Stimulated activated CD4-positive, alpha-beta T cell treated with anti-CD3 and anti-CD28 coated beads, Interleukin-4, amount 100 ng/mL, for 1 hour (primary cell): ENCODE measurements at regions not wholly inside any gene's neighbourhood (a gene's known extent, or its start where the extent isn't known, plus 50 kb on each side); places are given as distances from the start of the nearest gene placed in this dataset.

Source experiments
- DNase-seq: peaks from one replicate; pipeline ENCODE4 v3.0.0-alpha.2; 2020

- DNase-seq = no peak
Observed at GRCh38 chr10:108905171-108905570, 1018.1 kb downstream of the XPNPEP1 start.

GRCh38 chr10:108904163-108904838, 1019.0 kb downstream of the XPNPEP1 start:
- no peak for DNase-seq

DNA sequence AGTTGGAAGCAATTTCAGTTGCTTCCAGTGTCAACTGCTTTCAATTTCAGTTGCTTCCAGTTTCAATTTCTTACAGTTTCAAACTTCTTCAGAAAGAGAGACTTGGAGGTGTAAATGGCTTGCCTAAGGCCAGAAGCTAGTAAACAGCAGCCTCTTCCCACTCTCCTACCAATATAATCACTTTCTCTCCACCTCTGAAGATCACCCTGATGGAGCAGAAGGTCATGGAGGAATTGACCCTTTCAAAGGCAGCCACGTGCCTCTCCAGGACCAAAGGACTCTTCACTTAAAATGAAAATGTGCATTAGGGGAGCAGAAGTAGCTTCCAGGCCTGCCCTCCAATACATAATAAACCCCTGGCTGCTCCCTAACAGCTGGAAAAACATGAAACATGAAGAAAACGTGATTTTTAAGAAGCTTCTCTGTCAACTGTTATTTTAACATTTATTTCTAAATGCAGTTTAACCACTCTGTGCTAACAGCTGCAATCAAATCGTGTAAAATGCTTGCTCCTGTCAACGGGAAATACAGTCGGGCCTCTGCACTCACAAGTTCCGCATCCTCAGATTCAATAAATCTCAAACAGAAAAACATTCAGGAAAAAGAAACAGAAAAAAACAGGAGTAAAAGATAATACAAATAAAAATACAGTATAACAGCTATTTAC, 1020.6 kb downstream of the XPNPEP1 start:
- no peak for DNase-seq

DNA sequence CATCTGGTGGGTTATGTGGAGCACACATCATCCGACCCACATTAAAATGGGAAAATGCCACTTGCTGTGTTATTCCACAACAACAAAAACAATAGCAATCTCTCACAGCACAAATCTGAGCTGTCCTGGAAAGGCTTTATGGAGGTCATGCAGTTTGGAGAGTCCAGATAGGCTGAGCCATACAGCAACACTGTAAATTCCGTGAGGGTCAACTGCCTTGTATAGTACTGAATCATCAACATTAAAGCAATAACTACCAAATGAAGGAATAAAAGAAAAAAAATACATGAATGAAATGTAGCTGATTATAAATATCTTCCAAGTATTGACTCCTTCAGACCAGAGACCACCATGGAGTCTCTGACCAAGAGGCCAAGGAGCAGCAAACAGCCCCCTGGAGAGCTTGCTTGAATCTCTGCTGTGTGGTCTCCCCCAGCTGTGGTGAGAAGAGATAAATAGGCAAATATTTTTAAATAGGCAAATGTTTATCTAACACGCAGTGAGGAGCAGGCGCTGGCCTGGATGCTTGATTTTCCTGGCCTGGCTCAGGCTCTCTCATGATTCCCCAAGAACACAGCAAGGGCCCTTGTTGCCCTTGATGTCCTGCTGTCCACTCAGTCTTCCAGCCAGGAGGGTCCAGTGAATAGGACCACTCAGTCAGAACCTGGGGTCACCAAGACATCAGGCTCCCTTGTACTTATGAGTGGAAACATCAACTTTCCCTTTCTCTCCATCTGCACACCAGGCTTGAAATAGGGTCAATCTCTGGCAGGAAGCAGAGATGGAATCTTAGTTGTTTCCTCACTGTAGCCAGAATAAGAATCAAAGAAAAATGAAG, 1021.3 kb downstream of the XPNPEP1 start:
- DNase-seq = no peak

DNA sequence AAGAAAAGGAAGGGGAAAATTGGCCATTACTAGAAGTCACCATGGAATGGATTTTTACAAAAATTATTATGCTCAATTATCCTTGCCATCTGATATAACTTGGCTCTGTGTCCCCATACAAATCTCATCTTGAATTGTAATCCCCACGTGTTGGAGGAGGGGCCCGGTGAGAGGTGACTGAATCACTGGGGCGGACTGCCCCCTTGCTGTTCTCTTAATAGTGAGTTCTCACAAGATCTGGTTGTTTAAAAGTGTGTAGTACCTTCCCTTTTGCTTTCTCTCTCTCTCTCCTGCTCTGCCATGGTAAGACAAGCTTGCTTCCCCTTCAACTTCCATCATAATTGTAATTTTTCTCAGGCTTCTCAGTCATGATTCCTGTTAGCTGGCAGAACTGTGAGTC, 1023.6 kb downstream of the XPNPEP1 start:
- DNase-seq = no peak

- no peak for DNase-seq
Observed at GRCh38 chr10:108894402-108895301, 1028.7 kb downstream of the XPNPEP1 start.

DNA sequence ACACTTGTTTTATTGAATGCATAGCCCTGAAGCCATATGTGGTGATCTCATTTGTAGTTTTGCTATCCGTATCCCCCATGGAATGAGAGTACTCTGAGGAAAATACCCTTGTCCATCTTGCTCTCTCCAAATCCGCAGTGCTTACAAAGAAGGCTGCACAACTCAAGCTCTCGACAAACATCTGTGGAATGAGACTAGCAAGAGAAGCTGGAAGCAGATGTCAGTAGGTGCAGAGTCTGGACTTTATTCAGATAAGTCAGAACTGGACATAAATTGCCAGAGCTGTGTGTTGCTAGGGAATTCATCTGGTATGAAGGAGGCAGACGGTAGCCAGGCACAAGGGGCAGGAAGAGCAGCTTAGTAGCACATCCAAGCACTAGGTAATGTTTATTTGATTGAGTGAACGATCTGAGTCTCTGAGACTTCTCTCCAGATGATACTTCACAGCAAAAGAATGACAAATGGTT, 1046.2 kb downstream of the XPNPEP1 start:
- DNase-seq = no peak

DNA sequence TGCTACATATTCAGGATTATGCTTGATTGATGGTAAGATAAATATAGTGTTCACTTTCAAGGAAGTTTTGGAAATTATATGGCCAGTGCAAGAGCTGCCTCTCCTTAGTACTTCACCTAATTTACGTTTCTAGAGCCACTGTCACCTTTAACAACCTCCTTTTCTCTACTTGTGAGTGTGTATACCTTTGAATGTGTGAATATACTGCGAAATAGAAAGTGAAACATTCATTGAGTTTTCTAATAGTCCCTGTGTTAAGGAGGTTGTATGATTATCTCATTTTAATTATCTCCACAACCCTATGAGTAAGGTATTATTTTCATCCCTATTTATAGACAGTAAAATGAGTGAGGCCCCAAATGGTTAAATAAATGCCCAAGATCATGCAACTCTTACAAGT, 1050.5 kb downstream of the XPNPEP1 start:
- DNase-seq = no peak

- no peak for DNase-seq
Observed at GRCh38 chr10:108868881-108869280, 1054.4 kb downstream of the XPNPEP1 start.

GRCh38 chr10:108862676-108863350, 1060.5 kb downstream of the XPNPEP1 start:
- no peak for DNase-seq

DNA sequence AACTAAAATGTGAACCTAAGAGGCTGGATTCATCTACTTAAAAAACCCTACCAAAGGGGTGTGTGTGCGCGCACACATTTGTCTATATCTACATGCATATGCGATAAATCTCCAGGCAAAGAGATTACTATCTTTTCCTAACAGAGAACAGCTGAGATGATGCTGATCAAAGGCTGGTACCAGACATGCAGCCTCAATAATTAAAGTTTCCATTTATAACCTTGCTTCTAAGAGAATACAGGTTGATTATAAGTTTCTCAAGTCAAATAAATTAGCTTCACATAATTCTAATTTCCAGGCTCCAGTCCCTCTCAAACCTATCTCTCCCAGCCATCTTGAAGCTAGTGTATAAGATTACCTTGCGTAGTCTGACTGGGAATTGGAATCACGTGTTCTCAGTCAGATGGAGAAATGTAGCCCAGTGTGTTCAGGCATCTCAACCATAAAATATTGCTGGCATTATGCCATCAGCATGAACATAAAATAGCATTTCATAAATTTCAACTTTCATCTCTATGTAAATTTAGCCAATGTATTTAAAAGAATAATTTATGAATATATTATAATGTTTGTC, 1062.0 kb downstream of the XPNPEP1 start:
- DNase-seq = no peak

GRCh38 chr10:108852211-108852610, 1071.1 kb downstream of the XPNPEP1 start:
- DNase-seq = no peak

- DNase-seq = no peak
Observed at GRCh38 chr10:108850138-108850854, 1073.0 kb downstream of the XPNPEP1 start.

DNA sequence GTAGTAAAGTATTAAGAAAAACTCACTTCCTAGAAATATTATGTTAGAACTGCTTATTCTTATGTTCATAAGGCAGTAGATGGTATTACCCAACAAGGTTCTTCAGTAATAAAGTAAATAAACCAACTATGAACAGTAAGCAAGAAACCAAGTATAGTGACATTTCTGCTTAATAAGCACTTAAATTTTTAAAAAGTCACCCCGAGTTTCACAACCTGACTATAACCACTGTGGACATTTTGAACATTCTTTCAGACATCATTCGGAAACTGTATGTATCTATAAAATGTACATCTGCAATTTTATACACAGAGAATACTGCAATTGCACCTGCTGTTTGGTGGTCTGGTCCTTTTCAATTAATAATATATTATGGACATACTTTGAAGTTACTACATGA, 1073.6 kb downstream of the XPNPEP1 start:
- no peak for DNase-seq

GRCh38 chr10:108849186-108849585, 1074.1 kb downstream of the XPNPEP1 start:
- DNase-seq = no peak

DNA sequence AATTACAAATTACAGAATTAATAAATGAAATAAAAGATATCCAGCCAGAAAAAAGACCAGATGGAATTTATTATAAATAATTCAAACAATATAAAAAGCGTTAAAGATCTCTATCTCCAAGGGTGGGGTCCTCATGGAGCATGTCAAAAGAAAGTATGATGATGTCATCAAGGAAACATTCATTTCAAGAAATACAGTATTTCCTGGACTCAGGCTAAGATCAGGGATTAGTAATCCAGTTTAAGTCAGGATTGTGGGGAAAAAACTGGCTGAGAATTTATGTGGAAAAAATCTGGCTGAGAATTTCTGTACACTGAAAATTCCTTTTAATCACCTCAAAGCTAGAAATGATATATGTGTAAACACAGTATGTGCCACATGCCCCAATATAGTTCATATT, 1075.3 kb downstream of the XPNPEP1 start:
- no peak for DNase-seq

GRCh38 chr10:108840944-108841343, 1082.4 kb downstream of the XPNPEP1 start:
- DNase-seq = no peak

DNA sequence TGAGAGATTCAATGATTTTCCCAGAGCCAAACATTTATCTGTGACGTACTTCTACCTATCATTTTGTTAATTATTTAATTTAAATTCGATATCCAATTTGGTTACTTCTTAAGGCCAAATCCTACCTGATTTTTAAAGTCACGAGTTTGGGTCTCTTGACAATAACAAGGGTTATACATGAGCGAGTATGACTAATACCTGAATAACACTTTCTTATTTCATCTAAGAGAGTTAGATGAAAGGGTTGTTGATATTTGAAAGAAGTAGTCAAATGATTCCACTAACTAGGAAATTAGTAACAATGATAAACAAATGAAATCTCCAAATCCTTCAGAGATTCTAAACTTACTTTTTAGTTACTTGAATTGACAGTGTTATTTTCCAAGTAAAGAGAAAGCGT, 1086.9 kb downstream of the XPNPEP1 start:
- no peak for DNase-seq

DNA sequence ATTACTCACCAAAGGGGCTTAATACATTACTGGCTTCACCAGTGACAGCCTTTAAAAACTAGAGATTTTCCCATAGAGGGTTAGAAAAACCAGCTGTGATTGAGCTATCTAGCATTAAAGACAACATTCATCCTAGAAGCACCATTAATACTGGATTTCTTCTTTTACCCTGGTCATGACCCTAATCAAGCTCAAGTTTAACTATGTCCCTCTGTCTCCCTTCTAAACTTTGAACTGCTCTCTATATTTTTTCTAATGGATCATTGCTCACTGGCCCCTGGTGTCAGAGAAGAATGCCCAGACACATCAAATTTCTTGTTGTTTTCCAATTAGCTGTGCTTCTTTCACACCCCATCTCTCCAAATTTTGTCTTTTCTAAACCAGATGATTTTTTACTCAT, 1101.3 kb downstream of the XPNPEP1 start:
- no peak for DNase-seq

- DNase-seq = no peak
Observed at GRCh38 chr10:108819302-108819701, 1104.0 kb downstream of the XPNPEP1 start.

DNA sequence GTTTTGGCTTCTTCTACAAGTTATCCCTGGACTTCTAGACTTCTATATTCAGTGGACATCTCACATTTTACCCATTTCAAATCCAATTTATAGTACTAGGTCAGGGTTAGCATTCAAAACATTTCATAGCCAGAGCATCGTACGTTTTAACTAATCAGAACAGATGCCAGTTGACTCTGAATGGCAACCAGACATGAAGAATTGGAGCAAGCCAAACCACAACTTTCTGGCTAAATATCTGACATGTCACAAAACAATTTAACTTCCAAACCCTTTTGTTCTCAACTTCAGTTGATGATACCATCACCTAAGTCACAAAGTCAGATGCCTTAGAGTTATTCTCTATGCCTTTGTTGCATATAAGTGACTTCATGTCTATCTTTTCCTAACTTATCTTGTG, 1105.7 kb downstream of the XPNPEP1 start:
- no peak for DNase-seq
